OCI-M2 (cell line): ENCODE measurements at regions not wholly inside any gene's neighbourhood (a gene's known extent, or its start where the extent isn't known, plus 50 kb on each side); places are given as distances from the start of the nearest gene placed in this dataset.

Source experiments
- DNase-seq: peaks from one replicate; lab custom pipeline; 2025; ENCODE audit not compliant: unreplicated experiment; lab: John Stamatoyannopoulos, UW

DNA sequence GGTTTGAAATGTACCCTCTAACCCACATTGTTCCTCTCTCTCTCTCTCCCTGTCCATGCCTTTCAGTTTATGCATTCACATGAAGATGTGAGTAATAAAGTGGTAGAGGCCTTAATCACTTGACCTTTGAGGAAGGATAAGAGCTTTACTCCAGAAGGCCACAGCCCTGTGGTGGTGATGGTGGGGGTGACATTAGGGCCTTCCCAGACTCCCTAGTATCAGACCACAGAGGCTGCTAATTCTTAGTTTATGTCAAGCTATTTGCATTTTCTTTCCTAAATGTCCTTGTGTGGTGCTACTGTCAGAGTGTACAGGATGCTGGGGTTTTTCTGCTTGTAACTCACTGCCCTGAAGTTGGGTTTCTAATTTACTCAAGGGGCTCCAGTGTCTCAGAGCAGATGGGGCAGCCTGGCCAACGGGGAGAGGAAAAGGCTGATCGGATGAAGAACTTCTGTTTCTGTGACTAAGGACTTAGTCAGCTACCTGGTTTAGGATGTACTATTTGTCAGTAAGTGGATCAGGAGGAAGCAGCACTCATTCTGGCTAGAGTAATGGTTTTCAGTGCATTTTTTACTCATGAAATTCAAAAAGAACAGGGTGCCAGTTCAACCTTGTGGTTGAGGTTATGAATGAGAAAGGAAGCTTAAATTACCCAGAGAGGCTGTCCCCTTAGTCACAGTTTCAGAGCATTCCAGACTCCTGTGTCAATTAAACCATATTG, 509.6 kb upstream of the DIPK2B start:
- no peak for DNase-seq

DNA sequence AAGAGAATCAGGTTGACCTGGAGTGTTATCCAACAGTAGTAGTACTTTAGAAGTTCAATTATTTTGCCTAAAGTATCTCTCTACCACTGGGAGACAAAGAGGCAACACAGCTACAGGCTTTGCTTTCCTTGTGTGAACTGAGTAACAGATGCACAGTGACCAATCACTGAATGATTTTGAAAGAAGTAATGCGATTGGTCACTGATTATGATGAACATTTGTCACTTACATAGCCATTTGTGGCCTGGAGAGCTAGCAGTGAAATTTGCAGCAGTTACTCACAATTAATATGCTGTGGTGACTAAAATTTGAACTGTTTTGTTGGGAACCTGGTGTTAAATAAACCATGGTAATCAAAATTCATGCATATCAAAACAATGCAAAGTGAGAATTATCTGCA, 508.7 kb upstream of the DIPK2B start:
- no peak for DNase-seq

DNA sequence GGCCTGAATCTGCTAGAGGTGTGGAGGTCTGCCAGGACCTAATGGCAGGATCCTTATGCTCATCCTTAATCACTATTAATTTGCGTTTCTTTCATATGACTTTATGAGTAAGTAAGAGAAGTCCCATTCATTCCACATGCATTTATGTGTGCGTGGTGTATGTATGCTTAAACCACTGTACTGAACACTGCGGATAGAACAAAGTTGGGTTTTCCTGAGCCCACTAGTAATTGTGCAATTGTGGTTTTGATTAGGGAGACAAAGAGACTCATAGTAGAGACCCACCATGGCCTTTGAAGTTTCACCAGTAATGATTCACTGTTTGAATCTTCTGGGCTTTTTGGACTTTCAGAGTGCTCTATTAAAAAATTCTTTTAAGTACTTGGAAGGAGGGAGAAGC, 498.5 kb upstream of the DIPK2B start:
- DNase-seq, result no peak

DNA sequence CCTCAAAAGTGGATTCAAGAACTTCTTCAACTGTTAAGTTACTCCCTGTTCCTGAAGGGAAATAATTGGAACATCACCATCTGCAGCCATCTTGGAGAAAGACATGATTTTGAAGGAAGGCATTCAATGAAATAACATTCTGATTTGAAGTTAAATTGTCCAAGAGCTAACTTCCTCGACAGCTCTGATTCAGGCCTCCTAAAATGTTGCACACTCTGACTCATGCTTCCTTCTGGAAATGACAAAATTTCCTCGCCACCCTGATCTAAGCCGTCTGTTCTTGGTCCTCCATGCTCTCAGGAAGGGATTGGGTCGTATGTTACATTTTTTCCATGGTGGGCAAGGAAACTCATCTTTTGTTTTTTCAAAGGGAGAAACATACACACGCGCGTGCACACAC, 496.9 kb upstream of the DIPK2B start:
- DNase-seq, result no peak

DNA sequence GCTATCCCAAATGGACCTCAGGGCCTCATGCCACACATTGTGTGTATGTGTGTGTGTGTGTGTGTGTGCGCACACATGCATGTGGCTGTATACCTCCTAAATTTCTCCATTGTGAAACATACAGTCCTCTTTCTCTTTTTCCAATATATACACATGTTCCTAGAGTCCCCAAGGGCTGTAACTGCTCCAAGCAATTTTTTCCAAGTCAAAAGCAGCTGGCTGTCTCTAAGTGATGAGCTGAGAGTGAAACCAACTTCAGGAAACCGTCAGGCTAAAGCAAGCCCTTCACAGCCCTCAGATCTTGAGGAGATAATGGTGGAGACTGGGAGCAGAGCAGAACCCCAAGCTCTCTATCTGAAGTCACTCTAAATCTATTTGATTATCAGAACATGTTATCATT, 496.1 kb upstream of the DIPK2B start:
- no peak for DNase-seq

DNA sequence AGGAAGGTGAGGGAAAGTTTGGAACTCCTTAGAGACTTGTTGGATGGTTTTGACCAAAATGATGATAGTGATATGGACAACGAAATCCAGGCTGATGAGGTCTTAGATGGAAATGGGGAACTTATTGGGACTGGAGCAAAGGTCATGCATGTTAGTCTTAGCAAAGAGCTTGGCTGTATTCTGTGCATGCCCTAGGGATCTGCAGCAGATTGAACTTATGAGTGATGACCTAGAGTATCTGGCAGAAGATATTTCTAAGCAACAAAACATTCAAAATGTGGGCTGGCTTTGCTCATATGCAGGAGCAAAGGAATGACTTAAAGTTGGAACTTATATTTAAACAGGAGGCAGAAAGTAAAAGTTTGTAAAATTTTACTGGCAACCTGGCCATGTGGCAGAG, 489.3 kb upstream of the DIPK2B start:
- DNase-seq, result no peak

DNA sequence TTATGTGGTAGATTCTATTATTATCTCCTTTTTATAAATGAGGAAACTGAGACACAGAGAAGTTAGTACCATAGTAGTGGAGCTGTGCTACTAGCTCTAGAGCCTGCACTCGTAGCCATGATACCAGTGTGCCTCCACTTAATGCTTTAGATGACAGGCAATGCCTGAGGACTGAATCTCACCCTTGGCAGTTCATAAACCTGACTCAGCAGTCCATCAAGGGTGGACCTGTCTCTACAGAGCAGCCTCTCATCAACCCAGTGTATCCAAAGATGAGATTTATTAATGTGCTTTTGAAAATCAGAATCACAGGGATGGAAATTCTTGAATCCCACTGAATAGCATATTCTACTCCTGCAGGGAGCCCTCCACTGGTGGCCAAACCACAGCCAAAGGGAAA, 483.2 kb upstream of the DIPK2B start:
- no peak for DNase-seq

DNA sequence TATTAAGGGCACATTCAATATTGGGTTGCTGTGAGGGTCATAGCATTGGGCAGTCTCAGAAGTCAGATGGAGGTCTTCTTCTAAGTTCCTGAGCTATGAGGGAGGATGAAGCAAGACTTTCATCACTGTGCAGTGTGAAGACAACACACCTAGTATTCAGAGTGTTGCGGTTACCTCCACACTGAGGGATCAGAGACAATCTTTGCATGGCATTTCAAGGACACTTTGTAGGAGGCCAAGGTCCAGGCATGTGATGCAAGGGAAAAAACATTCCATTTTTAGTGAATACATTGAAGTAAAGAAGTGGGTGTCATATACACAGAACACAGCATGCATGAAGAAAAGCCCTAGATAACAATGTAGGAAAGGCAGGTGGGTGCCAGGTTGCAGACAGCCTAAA, 481.2 kb upstream of the DIPK2B start:
- no peak for DNase-seq

DNA sequence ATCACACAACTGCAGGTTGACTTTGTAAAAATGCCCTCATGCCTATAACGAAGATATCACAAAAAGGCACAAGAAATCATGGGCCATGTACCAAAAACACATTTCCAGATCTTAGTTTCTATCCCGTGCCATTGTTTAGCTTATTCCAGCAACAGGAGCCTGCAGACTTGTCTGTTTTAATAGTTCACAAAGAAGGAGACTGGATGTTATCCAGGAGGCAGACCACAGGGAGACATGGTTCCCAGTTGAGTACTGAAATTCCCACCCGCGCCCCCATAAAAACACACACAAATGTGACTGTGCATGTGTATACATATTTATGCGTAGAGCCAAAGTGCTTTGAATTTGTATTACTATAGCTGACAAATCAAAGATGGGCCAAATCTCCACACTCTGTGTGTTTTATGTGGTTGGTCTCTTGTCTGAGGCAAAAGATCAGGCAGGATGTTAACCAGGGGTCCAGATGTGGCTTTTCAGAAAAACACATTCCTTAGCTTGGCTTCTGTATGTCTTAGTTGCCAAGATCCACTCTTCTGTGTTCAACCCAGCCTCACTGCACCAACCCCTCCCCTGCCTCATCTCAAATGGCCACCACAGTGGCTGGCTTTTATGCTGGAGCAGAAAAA, 469.2 kb upstream of the DIPK2B start:
- no peak for DNase-seq

DNA sequence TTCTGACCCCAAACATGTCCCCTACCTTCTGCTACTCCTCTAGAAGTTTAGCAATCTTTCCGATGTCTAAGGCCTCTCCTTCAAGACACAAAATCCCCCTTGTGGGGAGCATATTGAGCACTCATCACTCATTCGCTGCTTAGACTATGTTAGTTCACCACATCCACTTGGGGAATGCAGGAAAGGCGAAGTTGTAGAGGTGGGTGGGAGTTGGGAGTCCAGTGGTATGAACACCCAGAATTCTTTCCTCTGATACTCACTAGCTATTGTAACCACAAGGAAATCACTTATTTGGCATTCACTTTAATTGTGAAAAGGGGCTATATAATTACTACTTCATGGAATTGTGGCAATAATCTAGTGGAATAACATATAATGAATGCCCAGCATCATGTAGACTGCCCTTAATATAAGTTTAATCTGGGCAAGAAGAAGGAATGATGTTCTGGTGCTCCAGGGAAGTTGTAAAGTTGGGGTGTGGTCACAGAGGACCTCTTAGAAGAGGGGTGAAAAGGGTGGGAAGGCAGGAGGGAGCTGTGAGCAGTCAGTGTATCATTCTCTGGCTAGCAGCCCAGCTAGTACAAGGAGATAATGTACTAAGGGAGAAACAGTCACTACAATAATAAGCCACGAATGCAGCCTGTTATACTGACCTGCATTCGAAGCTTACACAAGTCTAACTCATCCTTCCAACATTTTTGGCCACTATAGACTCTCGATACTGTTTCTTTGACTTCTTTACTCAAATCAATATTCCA, 468.2 kb upstream of the DIPK2B start:
- DNase-seq, result no peak

DNA sequence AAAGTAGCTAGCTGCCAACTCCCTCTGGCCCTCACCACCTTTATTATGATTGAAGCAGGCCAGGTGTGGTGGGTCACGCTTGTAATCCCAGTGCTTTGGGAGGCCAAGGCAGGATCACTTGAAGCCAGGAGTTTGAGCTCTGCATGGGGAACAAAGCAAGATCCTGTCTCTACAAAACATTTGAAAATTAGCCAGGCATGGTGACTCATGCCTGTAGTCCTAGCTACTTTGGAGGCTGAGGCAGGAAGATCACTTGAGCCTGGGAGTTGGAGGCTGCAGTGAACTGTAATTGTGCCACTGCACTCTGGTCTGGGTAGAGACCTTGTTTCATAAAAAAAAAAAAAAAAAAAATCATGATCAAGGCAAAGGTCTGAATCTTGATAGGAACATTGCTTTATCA, 467.0 kb upstream of the DIPK2B start:
- no peak for DNase-seq

DNA sequence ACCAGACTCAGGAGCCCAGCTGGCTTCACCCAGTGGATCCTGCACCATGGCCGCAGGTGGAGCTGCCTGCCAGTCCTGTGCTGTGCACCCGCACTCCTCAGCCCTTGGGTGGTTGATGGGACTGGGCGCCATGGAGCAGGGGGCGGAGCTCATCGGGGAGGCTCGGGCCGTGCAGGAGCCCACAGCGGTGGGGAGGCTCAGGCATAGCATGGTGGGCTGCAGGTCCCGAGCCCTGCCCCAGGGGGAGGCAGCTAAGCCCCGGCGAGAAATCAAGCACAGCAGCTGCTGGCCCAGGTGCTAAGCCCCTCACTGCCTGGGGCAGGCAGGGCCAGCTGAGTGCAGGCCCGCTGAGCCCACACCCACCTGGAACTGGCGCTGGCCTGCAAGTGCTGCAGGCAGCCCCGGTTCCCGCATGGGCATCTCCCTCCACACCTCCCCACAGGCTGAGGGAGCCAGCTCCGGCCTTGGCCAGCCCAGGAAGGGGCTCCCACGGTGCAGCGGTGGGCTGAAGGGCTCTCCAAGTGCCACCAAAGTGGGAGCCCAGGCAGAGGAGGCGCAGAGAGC, 464.1 kb upstream of the DIPK2B start:
- no peak for DNase-seq

DNA sequence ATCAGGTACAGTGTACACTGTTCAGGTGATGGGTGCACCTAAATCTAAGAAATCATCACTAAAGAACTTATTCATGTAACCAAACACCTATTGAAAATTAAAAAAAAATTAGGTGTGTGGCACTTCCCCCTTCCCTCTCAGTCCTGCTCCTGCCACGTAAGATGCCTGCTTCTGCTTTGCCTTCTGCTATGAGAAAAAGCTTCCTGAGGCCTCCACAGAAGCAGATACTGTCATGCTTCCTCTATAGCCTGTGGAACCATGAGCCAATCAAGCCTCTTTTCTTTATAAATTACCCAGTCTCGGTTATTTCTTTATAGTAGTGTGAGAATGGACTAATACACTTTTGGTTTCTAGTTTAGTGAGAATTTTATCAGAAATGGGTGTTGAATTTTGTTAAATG, 459.8 kb upstream of the DIPK2B start:
- no peak for DNase-seq

DNA sequence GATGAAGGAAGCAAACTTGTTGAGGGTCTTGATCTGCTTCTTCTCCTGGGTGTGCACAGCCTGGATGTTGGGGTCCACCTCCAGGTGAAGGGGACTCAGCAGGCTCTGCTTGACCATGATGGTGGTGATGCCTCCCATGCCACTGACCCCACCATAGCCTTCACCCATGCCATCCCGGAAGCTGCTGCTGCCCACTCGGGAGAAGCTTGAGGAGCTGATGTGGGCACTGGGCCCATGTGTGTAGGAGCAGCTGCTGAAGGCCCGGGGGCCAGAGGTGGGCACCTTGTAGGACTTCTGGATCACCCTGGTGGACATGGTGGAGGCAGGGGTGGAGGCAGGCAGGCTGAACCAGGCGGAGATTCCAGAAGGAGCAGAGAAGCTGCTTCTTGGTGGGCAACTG, 432.7 kb upstream of the DIPK2B start:
- DNase-seq, result no peak

DNA sequence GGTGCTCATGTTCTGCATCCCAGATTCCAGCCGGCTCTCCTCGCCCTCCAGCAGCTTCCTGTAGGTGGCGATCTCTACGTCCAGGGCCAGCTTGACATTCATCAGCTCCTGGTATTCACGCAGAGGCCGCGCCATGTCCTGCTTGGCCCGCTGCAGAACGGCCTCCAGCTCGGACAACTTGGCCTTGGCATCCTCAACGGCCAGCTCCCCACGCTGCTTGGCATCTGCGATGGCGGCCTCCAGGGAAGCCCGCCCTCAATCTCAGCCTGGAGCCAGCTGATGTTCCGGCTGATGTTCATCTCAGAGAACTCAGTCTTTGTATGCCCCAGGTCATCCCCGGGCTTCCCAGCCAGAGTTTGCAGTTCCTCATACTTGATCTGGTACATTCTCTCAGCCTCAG, 431.8 kb upstream of the DIPK2B start:
- no peak for DNase-seq

DNA sequence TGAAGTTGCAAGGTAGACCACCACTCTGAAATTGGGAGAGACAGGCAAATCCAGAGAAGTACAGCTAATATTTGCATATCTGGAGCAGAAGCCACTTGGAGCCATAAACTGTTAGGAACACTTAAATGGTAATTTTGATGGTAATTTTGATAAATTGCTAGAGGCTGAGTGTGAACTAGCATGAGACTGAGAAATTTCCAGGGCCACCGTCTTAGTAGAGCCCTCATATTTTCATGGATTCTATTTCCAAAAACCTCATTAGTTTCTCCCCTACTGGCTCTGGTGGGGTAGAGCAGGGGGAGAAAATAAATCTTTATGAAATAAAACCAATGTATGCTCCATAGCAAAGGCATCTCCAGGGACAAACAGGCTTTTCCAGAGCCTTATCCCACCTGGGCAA, 429.4 kb upstream of the DIPK2B start:
- no peak for DNase-seq

DNA sequence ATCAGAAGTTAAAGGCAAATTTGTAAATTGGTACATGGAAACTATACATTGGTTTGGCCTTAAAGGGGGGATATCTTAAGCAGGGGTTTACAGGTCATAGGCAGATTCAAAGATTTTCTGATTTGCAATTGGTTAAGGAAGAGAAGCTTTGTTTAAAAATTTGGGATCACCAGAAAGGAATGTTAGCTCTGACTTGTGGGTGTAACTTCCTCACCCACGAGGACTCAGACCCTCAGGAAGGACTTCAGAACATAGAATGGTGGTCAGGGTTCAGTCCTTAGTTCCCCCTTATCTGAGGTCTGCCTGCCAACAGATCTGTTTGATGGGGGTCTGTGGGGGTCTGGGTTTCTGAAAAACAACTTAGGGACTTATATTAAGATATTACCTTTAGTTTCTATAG, 427.4 kb upstream of the DIPK2B start:
- DNase-seq, result no peak

DNA sequence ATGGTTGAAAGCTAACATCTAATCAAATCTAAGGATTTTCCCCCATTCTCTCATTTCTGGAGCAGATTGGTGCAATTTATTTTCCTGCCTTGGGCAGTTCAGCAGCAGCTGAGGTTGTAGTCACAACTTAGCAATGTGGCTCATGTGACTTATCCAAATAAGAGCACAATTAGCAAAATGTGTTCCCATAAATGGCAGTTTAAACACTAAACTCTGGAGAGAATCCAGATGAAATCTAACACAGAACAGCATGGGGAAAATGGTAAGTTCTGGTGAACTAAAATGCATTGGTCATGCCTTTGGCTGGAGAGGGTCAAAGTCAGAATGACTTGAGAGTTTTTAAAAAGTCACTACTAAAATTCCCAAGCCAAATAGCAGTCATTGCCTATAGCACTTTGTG, 422.6 kb upstream of the DIPK2B start:
- DNase-seq, result no peak

DNA sequence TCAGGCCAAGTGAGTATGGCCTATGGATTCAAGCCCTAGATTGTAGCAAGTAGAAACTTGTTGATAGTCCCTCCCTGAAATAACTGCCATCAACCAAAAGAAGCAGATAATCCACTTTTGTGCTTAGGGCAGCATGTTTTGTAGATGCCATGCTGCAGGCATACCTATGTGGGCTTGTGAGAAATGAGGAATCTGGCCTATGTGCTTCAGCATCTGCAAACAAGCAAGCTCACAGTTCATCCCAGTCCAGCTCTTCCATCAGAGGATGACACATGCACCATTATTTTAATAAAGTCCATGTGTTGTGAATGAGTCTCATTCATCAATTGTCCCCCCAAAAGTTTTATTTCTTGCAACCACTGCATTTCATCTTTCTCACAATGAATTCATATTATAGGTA, 421.9 kb upstream of the DIPK2B start:
- DNase-seq, result no peak

DNA sequence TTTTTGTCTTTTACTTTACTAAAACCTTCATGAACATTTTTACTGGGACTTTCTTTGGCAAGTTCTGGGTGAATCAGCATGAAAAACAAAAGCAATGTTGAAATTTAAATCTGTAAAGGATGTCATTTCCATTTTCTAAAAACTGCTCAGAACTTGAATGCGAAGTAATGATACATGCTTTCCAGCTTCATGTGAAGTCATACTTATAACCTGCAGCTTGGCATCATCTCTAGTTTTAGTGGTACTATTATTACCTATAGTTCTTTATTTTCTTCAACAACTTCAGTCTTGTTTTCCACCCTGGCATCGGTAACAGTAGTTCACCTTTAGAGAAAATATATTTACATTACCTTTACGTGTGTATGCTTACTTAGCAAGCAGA, 421.4 kb upstream of the DIPK2B start:
- no peak for DNase-seq

DNA sequence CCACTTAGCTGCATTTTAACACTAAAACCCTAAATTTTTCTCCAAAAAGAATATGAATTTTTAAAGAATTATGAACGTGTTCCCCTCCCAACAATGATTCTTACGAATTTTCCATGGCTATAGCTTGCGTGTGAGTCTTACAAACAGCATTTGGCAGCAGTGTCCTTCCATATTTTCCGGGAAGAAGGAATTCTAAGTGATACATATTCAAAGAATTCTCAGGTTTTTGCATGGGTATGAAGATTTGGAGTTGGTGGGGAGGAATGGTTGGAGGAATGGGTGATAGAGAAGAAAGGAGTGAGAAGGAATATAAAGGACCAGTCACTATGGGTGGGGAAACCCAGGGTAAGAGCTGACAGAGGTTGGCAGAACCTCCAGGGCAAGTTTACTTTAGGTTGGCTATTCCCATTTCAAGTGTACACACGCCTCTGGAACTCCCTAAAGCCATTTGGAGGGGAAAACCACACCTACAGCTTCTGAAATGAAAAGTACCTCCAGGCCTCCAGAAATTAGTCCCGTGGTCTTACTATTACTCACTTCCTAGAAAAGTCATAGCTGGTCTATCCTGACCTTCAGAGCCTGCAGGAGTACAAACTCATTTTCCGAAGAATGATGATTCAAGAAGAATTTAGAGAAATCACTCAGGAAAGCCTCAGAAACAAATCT, 420.8 kb upstream of the DIPK2B start:
- no peak for DNase-seq

DNA sequence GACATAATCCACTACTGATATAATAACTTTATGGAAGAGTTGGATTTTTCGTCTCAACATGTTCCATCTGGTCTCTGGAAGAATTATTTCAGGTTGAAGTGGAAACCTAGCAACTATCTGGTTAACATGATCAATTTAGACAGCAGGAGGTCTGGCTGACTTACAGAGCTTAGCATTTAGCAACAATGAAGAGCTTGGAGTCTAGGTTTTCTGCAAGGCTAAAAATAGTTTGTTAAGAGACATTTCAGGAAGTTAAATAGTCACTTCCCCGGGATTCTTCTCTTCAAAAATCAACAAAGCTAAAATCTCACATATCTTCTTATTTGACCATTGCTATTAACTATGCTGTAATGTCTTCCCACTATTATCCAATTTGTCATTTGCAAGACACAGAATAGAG, 418.6 kb upstream of the DIPK2B start:
- no peak for DNase-seq
